Mesothelial cell of epicardium (in vitro differentiated cells): ENCODE measurements at regions not wholly inside any gene's neighbourhood (a gene's known extent, or its start where the extent isn't known, plus 50 kb on each side); places are given as distances from the start of the nearest gene placed in this dataset.
"Not testable (repeated sequence)": the region's sequence is repeated elsewhere in the genome, so short reads cannot be mapped to it uniquely, and the experiment has no call there.

Source experiments
- DNase-seq, 2 experiments: peaks; one replicate each; pipeline ENCODE4 v3.0.0; 2021; ENCODE audit warnings: low spot score in 2 of 2; ENCODE audit not compliant: unreplicated experiment in 2 of 2
- H3K27ac Mint-ChIP-seq: 2 replicates; pipeline ENCODE4 v1.8.0; 2021; ENCODE audit warnings: mixed read lengths
- H3K27me3 Mint-ChIP-seq: 2 replicates; pipeline ENCODE4 v1.8.0; 2021; ENCODE audit warnings: low read depth, mixed read lengths
- H3K36me3 Mint-ChIP-seq: 2 replicates; pipeline ENCODE4 v1.8.0; 2021; ENCODE audit warnings: mixed read lengths
- H3K4me1 Mint-ChIP-seq: 2 replicates; pipeline ENCODE4 v1.8.0; 2021; ENCODE audit warnings: mixed read lengths
- H3K4me3 Mint-ChIP-seq: 2 replicates; pipeline ENCODE4 v1.8.0; 2021; ENCODE audit warnings: mild to moderate bottlenecking, moderate library complexity, mixed read lengths
- H3K9me3 Mint-ChIP-seq: 2 replicates; pipeline ENCODE4 v1.8.0; 2021; ENCODE audit warnings: mixed read lengths
- CTCF ChIP-seq: fragments of 200-600 bp; sonication (generic); IDR thresholded peaks from one replicate; pipeline ENCODE4 v1.5.0; 2021; ENCODE audit warnings: antibody characterized with exemption; ENCODE audit not compliant: unreplicated experiment

- no peaks in the 10 kb centered on the region for H3K36me3 Mint-ChIP-seq
- H3K27me3 Mint-ChIP-seq: no peaks in the 10 kb centered on the region
Observed at GRCh38 chr7:119879835-119880234, 393.1 kb upstream of the KCND2 start.

DNA sequence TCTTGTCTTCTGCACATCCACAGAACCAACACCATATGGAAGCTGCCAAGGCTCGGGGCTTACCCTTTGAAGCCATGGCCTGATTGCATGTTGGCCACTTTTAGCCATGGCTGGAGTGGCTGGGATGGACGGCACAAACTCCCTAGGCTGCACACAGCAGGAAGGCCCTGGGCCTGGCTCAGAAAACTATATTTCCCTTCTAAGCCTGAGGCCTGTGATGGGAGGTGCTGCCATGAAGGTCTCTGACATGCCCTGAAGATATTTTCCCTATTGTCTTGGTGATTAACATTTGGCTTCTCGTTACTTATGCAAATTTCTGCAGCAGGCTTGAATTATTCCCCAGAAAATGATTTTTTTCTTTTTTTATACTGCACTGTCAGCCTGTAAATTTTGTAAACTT lies 387.0 kb upstream of the KCND2 start:
- Mint-ChIP-seq H3K9me3 (peaks cover 12% of the 10 kb centered on the region), H3K36me3 (no peaks in the 10 kb centered on the region), H3K4me1 (no peaks in the 10 kb centered on the region), H3K27me3 (no peaks in the 10 kb centered on the region), H3K4me3 (no peak overlapping the region), H3K27ac (no peak overlapping the region)
- no peak for TF ChIP-seq CTCF
- DNase-seq: no peak

More at GRCh38 chr7:119879835-119880234, 393.1 kb upstream of the KCND2 start:
- Mint-ChIP-seq H3K4me1 (no peaks in the 10 kb centered on the region), H3K9me3 (peaks cover 12% of the 10 kb centered on the region), H3K4me3 (no peak overlapping the region), H3K27ac (no peak overlapping the region)
- no peak for DNase-seq
- no peak for TF ChIP-seq CTCF

GRCh38 chr7:119886525-119886924 lies 386.4 kb upstream of the KCND2 start:
- not testable (repeated sequence) for DNase-seq, H3K27me3 Mint-ChIP-seq, H3K4me1 Mint-ChIP-seq, H3K27ac Mint-ChIP-seq, H3K36me3 Mint-ChIP-seq, H3K4me3 Mint-ChIP-seq
- H3K9me3 Mint-ChIP-seq: peaks cover 12% of the 10 kb centered on the region

GRCh38 chr7:119888251-119888650 lies 384.7 kb upstream of the KCND2 start:
- Mint-ChIP-seq H3K9me3 (peaks cover 12% of the 10 kb centered on the region), H3K4me1 (no peaks in the 10 kb centered on the region), H3K27me3 (no peaks in the 10 kb centered on the region), H3K36me3 (no peaks in the 10 kb centered on the region), H3K4me3 (no peak overlapping the region), H3K27ac (no peak overlapping the region)
- no peak for DNase-seq
- no peak for TF ChIP-seq CTCF

DNA sequence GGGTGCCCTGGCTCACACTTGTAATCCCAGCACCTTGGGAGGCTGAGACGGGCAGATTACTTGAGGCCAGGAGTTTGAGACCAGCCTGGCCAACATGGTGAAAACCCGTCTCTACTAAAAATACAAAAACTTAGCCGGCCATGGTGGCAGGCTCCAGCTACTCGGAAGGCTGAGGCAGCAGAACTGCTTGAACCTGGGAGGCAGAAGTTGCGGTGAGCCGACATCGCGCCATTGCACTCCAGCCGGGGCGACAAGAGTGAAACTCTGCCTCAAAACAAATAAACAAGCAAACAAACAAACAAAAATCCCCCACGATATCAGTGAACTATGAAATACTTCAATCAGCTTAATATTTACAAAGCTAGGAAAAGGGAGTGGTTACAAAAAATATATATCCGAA lies 382.3 kb upstream of the KCND2 start:
- Mint-ChIP-seq H3K27ac (no peak overlapping the region), H3K9me3 (no peaks in the 10 kb centered on the region), H3K27me3 (no peaks in the 10 kb centered on the region), H3K4me1 (no peaks in the 10 kb centered on the region), H3K36me3 (no peaks in the 10 kb centered on the region), H3K4me3 (no peak overlapping the region)
- no peak for DNase-seq
- TF ChIP-seq CTCF: no peak

- no peaks in the 10 kb centered on the region for H3K27me3 Mint-ChIP-seq
- no peaks in the 10 kb centered on the region for H3K4me1 Mint-ChIP-seq
- no peak overlapping the region for H3K27ac Mint-ChIP-seq
- TF ChIP-seq CTCF: no peak
- no peak for DNase-seq
- H3K36me3 Mint-ChIP-seq: peaks cover 3% of the 10 kb centered on the region
- no peak overlapping the region for H3K4me3 Mint-ChIP-seq
- H3K9me3 Mint-ChIP-seq: peaks cover 14% of the 10 kb centered on the region
Observed at GRCh38 chr7:119895320-119895719, 377.7 kb upstream of the KCND2 start.
